H1 (cell line): ENCODE measurements at regions not wholly inside any gene's neighbourhood (a gene's known extent, or its start where the extent isn't known, plus 50 kb on each side); places are given as distances from the start of the nearest gene placed in this dataset.

Experiments
- CTCF ChIA-PET: fragments of 300-600 bp; sonication (Branson Sonifier 250); formaldehyde crosslinking; loops from one replicate; lab custom pipeline; 2021; ENCODE audit not compliant: partially characterized antibody; lab: Charles Lee
- POLR2A ChIA-PET: fragments of 300-600 bp; sonication (Branson Sonifier 250); formaldehyde crosslinking; loops from one replicate; lab custom pipeline; 2021; ENCODE audit warnings: inconsistent platforms; ENCODE audit not compliant: partially characterized antibody; lab: Charles Lee
- DNase-seq, 2 experiments: peaks; one replicate each; pipeline versions ENCODE4 v3.0.0 to v3.0.0-alpha.2; 2010 to 2022; ENCODE audit warnings: low spot score in 2 of 2, low read depth in 1 of 2, mixed read lengths in 1 of 2
- FAIRE-seq: peaks from 2 replicates; lab custom pipeline; 2011; peaks lifted over from hg19 to GRCh38; lab: Jason Lieb, UNC
- H2AFZ ChIP-seq: 2 replicates; pipeline ENCODE4 v1.8.1; 2012; ENCODE audit warnings: low read length, inconsistent platforms
- H2AK5ac ChIP-seq: 2 replicates; pipeline ENCODE4 v1.6.1; 2013; ENCODE audit warnings: low read depth, low read length
- H2BK120ac ChIP-seq: replicated peaks from 2 replicates; pipeline ENCODE3; 2013; ENCODE audit warnings: low read depth, low read length, inconsistent platforms
- H2BK12ac ChIP-seq: 2 replicates; pipeline ENCODE4 v1.6.1; 2013; ENCODE audit warnings: low read depth, low read length
- H2BK15ac ChIP-seq: 2 replicates; pipeline ENCODE4 v1.6.1; 2013; ENCODE audit warnings: low read length
- H2BK20ac ChIP-seq: 2 replicates; pipeline ENCODE4 v1.6.1; 2013; ENCODE audit warnings: low read length
- H2BK5ac ChIP-seq: 2 replicates; pipeline ENCODE4 v1.6.1; 2013; ENCODE audit warnings: low read depth, low read length
- H3K14ac ChIP-seq: 2 replicates; pipeline ENCODE4 v1.6.1; 2013; ENCODE audit warnings: inconsistent platforms; ENCODE audit not compliant: insufficient read length
- H3K18ac ChIP-seq: 2 replicates; pipeline ENCODE4 v1.6.1; 2013; ENCODE audit warnings: low read length; ENCODE audit errors: extremely low read depth
- H3K23ac ChIP-seq: 2 replicates; pipeline ENCODE4 v1.6.1; 2013; ENCODE audit warnings: inconsistent platforms; ENCODE audit not compliant: insufficient read length
- H3K23me2 ChIP-seq: 2 replicates; pipeline ENCODE4 v1.6.1; 2013; ENCODE audit warnings: low read depth, low read length
- H3K27ac ChIP-seq: 2 replicates; pipeline ENCODE4 v1.6.1; 2011; ENCODE audit warnings: low read depth, low read length, inconsistent platforms
- H3K27me3 ChIP-seq, 4 experiments: replicated peaks in 1 of 4; 1 replicate in 1 of 4; 2 replicates in 3 of 4; pipeline versions ENCODE4 v1.6.1 to v1.8.1; 2011 to 2013; ENCODE audit warnings: low read length in 3 of 4, mild to moderate bottlenecking in 3 of 4, inconsistent platforms in 2 of 4, mixed read lengths in 2 of 4, moderate library complexity in 1 of 4; ENCODE audit not compliant: control insufficient read depth in 3 of 4, insufficient read depth in 3 of 4; ENCODE audit errors: extremely low read depth in 1 of 4
- H3K36me3 ChIP-seq, 4 experiments: 2 replicates each; pipeline versions ENCODE4 v1.6.1 to v1.8.1; 2011 to 2013; ENCODE audit warnings: mild to moderate bottlenecking in 4 of 4, low read length in 3 of 4, moderate library complexity in 2 of 4, control low read depth in 1 of 4, inconsistent platforms in 1 of 4; ENCODE audit not compliant: insufficient read depth in 4 of 4, control insufficient read depth in 2 of 4
- H3K4ac ChIP-seq: replicated peaks from 2 replicates; pipeline ENCODE3; 2013; ENCODE audit warnings: low read length, low read depth, mixed read lengths, inconsistent platforms; ENCODE audit not compliant: insufficient read length
- H3K4me1 ChIP-seq, 4 experiments: replicated peaks in 1 of 4; 1 replicate in 1 of 4; 2 replicates in 3 of 4; pipeline versions ENCODE4 v1.6.1 to v1.8.1; 2011 to 2013; ENCODE audit warnings: low read length in 3 of 4, inconsistent platforms in 2 of 4, mixed read lengths in 1 of 4; ENCODE audit not compliant: insufficient read depth in 4 of 4, control insufficient read depth in 3 of 4
- H3K4me2 ChIP-seq, 2 experiments: 2 replicates each; pipeline versions ENCODE4 v1.6.1 to v1.8.1; 2011 to 2013; ENCODE audit warnings: low read depth in 2 of 2, low read length in 2 of 2, control low read depth in 1 of 2, inconsistent platforms in 1 of 2, mild to moderate bottlenecking in 1 of 2; ENCODE audit not compliant: insufficient read depth in 1 of 2
- H3K4me3 ChIP-seq, 4 experiments: fragments of 200-600, 300-600 bp in 1 of 4; sonication (generic), shearing (Covaris generic), sonication (Bioruptor Twin) in 1 of 4; 2 replicates each; pipeline versions ENCODE4 v1.5.1 to v1.8.1; 2011 to 2016; ENCODE audit warnings: low read length in 4 of 4, low read depth in 3 of 4, control low read depth in 2 of 4, inconsistent platforms in 2 of 4, mild to moderate bottlenecking in 2 of 4, mixed read lengths in 1 of 4, moderate library complexity in 1 of 4; ENCODE audit not compliant: insufficient read depth in 2 of 4; ENCODE audit errors: extremely low read depth in 1 of 4
- H3K56ac ChIP-seq: replicated peaks from 2 replicates; pipeline ENCODE3; 2013; ENCODE audit warnings: low read depth, mild to moderate bottlenecking, mixed read lengths, low read length, inconsistent platforms; ENCODE audit not compliant: insufficient read length
- H3K79me1 ChIP-seq: 2 replicates; pipeline ENCODE4 v1.6.1; 2013; ENCODE audit warnings: low read depth, low read length, control low read depth
- H3K79me2 ChIP-seq, 2 experiments: 2 replicates each; pipeline versions ENCODE4 v1.6.1 to v1.8.1; 2012 to 2013; ENCODE audit warnings: low read length in 2 of 2, mild to moderate bottlenecking in 2 of 2, inconsistent platforms in 1 of 2; ENCODE audit not compliant: insufficient read depth in 2 of 2, control insufficient read depth in 1 of 2
- H3K9ac ChIP-seq, 4 experiments: replicated peaks in 1 of 4; 1 replicate in 1 of 4; 2 replicates in 3 of 4; pipeline versions ENCODE4 v1.6.1 to v1.8.1; 2011 to 2013; ENCODE audit warnings: low read depth in 3 of 4, low read length in 3 of 4, control low read depth in 2 of 4, mild to moderate bottlenecking in 2 of 4, moderate library complexity in 2 of 4, inconsistent platforms in 1 of 4; ENCODE audit errors: extremely low read depth in 1 of 4
- H3K9me3 ChIP-seq, 2 experiments: 2 replicates each; pipeline versions ENCODE4 v1.6.1 to v1.8.1; 2012 to 2013; ENCODE audit warnings: mild to moderate bottlenecking in 2 of 2, moderate library complexity in 2 of 2, control low read depth in 1 of 2, inconsistent platforms in 1 of 2, low read depth in 1 of 2, low read length in 1 of 2, mixed read lengths in 1 of 2; ENCODE audit not compliant: insufficient read depth in 2 of 2
- H4K20me1 ChIP-seq, 2 experiments: replicated peaks in 1 of 2; 2 replicates each; pipeline versions ENCODE3 to v1.8.1; 2011 to 2013; ENCODE audit warnings: inconsistent platforms in 2 of 2, low read length in 2 of 2, mild to moderate bottlenecking in 1 of 2; ENCODE audit not compliant: insufficient read depth in 2 of 2, control insufficient read depth in 1 of 2
- H4K5ac ChIP-seq: 2 replicates; pipeline ENCODE4 v1.6.1; 2013; ENCODE audit warnings: low read length, low read depth, mixed read lengths, inconsistent platforms; ENCODE audit not compliant: insufficient read length
- H4K8ac ChIP-seq: 2 replicates; pipeline ENCODE4 v1.8.0; 2013; ENCODE audit warnings: mild to moderate bottlenecking, moderate library complexity, low read length, inconsistent platforms; ENCODE audit not compliant: insufficient read depth; ENCODE audit errors: extremely low read depth
- H4K91ac ChIP-seq: replicated peaks from 2 replicates; pipeline ENCODE3; 2013; ENCODE audit warnings: low read length, mixed read lengths, inconsistent platforms; ENCODE audit not compliant: insufficient read length
- CEBPB ChIP-seq: IDR thresholded peaks from 2 replicates; pipeline ENCODE4 v1.6.1; 2012; ENCODE audit warnings: low read depth, low read length
- EGR1 ChIP-seq: IDR thresholded peaks from 2 replicates; pipeline ENCODE4 v1.6.1; 2011; ENCODE audit warnings: low read depth, low read length, borderline replicate concordance
- EP300 ChIP-seq, 2 experiments: IDR thresholded peaks; 1 replicate in 1 of 2; 2 replicates in 1 of 2; pipeline ENCODE4 v1.6.1; 2011 to 2012; ENCODE audit warnings: low read depth in 2 of 2, low read length in 2 of 2, mild to moderate bottlenecking in 2 of 2, borderline replicate concordance in 1 of 2, inconsistent platforms in 1 of 2, moderate library complexity in 1 of 2
- EZH2 ChIP-seq: fragments of 200-600 bp; sonication (generic); IDR thresholded peaks from 2 replicates; pipeline ENCODE4 v1.7.1; 2012; ENCODE audit warnings: low read depth, mild to moderate bottlenecking, moderate library complexity, low read length, inconsistent platforms; ENCODE audit not compliant: severe bottlenecking
- JUND ChIP-seq: IDR thresholded peaks from 2 replicates; pipeline ENCODE4 v1.6.1; 2011; ENCODE audit warnings: mild to moderate bottlenecking, improper control_type of control experiment, low read length
- RFX5 ChIP-seq: IDR thresholded peaks from 2 replicates; pipeline ENCODE4 v1.6.1; 2011; ENCODE audit warnings: low read depth, low read length, improper control_type of control experiment, borderline replicate concordance
- SIRT6 ChIP-seq: IDR thresholded peaks from one replicate; pipeline ENCODE4 v1.7.1; 2012; ENCODE audit warnings: low read length, inconsistent platforms
- WGBS, 2 experiments: shearing (Covaris generic) in 1 of 2; methylation state at CpG; one replicate each; pipeline versions ENCODE4 v1.1.6 to v1.1.7; 2013 to 2015; ENCODE audit warnings: low lambda C conversion rate in 2 of 2, mixed read lengths in 2 of 2, inconsistent platforms in 1 of 2, low coverage in 1 of 2, missing lambda C conversion rate in 1 of 2; ENCODE audit not compliant: insufficient replicate concordance in 2 of 2, insufficient coverage in 1 of 2, insufficient read length in 1 of 2; ENCODE audit errors: extremely low coverage in 1 of 2, missing lambda C conversion rate in 1 of 2; 5-methylcytosine and 5-hydroxymethylcytosine counted together

GRCh38 chr5:51732304-51732703 lies 349.1 kb downstream of the ISL1 start:
- Histone ChIP-seq H4K8ac (no peak overlapping the region), H2BK5ac (no peak overlapping the region), H3K4me3 (no peak overlapping the region), H2BK15ac (no peak overlapping the region), H3K4ac (no peak overlapping the region), H4K5ac (no peak overlapping the region), H2BK120ac (no peak overlapping the region), H3K18ac (no peak overlapping the region), H3K9me3 (no peaks in the 10 kb centered on the region), H3K27me3 (no peaks in the 10 kb centered on the region; a peak in 1 of 7 replicates), H3K14ac (no peak overlapping the region), H4K91ac (no peak overlapping the region), H3K27ac (no peak overlapping the region), H3K9ac (no peak overlapping the region), H2AK5ac (no peak overlapping the region), H2BK12ac (no peak overlapping the region), H3K79me2 (no peaks in the 10 kb centered on the region), H3K23me2 (no peaks in the 10 kb centered on the region), H3K4me2 (no peak overlapping the region), H4K20me1 (peaks cover 0 to 1% of the 10 kb centered on the region in 2 experiments), H2AFZ (no peak overlapping the region), H2BK20ac (no peak overlapping the region), H3K36me3 (no peaks in the 10 kb centered on the region), H3K23ac (no peak overlapping the region), H3K56ac (no peak overlapping the region), H3K79me1 (no peaks in the 10 kb centered on the region), H3K4me1 (no peaks in the 10 kb centered on the region)
- FAIRE-seq: no peak
- 64% methylated on average over 3 of the region's 3 CpGs; no CpG with 5 or more reads in 1 of the 2 experiments for WGBS, 2 experiments
- DNase-seq: no peak
- CTCF ChIA-PET: no interaction called here
- POLR2A ChIA-PET: no interaction called here
- TF ChIP-seq RFX5: no peak
- no peak for TF ChIP-seq CEBPB
- no peak for TF ChIP-seq EP300 (IDR thresholded peaks at IDR 0.05; ENCODE audit: borderline replicate concordance in 1 of 2, low read depth in 2 of 2, low read length in 2 of 2)
- no peak for TF ChIP-seq JUND
- TF ChIP-seq EZH2: no peak
- TF ChIP-seq EGR1: no peak
- no peak for TF ChIP-seq SIRT6
